ENCODE measurements at regions not wholly inside any gene's neighbourhood (a gene's known extent, or its start where the extent isn't known, plus 50 kb on each side); places are given as distances from the start of the nearest gene placed in this dataset.

- DNase-seq (ENCODE audit: low spot score) (no peak), ATAC-seq (no peak)
- H3K4me3 Mint-ChIP-seq, result no peak overlapping the region
- ChIA-PET POLR2A (interaction anchor here (0.8 kb wide), 1 partner anchor 230 kb away, joined by 3 read pairs; no protein-coding TSS in a partner anchor), CTCF (no interaction called here)
- no peaks in the 10 kb centered on the region for H3K4me1 Mint-ChIP-seq
- H3K27ac Mint-ChIP-seq, result no peak overlapping the region
- H3K9me3 Mint-ChIP-seq, result no peaks in the 10 kb centered on the region
- no peaks in the 10 kb centered on the region for H3K27me3 Mint-ChIP-seq (ENCODE audit: low read depth)
- TF ChIP-seq E2F4 (CRISPR knock-in tag; IDR thresholded peaks at IDR 0.05; ENCODE audit: borderline replicate concordance, low read depth) (no peak), ZNF121 (CRISPR knock-in tag; IDR thresholded peaks at IDR 0.05) (no peak), CDX4 (CRISPR knock-in tag; IDR thresholded peaks at IDR 0.05; ENCODE audit: borderline replicate concordance) (no peak), ZNF671 (CRISPR knock-in tag; IDR thresholded peaks at IDR 0.05) (no peak), ZNF232 (CRISPR knock-in tag; IDR thresholded peaks at IDR 0.05) (no peak)
- TF ChIP-seq, protein P1, sequence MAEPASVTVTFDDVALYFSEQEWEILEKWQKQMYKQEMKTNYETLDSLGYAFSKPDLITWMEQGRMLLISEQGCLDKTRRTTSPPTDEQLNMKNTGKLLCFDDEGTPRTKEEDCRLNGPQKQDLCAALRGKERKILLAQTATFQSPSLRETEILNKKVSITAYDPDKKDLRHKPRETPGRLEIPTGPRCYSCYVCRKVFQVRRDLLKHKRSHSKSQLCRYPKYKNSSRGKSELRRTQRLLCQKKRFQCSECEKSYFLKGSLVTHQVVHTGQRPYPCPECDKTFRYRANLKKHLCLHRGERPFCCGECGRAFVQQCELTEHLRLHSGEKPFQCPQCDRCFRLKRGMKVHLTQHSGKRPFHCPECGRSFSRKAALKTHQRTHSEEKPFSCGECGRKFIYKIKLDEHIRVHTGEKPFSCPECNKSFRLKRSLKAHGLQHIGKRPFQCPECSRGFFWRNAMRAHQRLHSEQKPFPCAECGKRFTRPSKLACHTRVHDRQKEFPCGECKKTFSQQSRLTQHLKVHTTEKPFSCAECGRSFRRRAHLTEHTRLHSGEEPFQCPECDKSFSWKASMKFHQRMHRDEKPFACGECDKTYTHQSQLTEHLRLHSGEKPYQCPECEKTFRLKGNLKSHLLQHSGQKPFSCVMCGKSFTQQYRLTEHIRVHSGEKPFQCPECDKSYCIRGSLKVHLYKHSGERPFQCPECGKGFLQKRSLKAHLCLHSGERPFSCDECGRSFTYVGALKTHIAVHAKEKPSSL (CRISPR knock-in tag; conservative IDR thresholded peaks at IDR 0.05), result no peak
- TF ChIP-seq, protein P2, sequence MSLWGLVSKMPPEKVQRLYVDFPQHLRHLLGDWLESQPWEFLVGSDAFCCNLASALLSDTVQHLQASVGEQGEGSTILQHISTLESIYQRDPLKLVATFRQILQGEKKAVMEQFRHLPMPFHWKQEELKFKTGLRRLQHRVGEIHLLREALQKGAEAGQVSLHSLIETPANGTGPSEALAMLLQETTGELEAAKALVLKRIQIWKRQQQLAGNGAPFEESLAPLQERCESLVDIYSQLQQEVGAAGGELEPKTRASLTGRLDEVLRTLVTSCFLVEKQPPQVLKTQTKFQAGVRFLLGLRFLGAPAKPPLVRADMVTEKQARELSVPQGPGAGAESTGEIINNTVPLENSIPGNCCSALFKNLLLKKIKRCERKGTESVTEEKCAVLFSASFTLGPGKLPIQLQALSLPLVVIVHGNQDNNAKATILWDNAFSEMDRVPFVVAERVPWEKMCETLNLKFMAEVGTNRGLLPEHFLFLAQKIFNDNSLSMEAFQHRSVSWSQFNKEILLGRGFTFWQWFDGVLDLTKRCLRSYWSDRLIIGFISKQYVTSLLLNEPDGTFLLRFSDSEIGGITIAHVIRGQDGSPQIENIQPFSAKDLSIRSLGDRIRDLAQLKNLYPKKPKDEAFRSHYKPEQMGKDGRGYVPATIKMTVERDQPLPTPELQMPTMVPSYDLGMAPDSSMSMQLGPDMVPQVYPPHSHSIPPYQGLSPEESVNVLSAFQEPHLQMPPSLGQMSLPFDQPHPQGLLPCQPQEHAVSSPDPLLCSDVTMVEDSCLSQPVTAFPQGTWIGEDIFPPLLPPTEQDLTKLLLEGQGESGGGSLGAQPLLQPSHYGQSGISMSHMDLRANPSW (CRISPR knock-in tag; conservative IDR thresholded peaks at IDR 0.05; ENCODE audit: low read depth), result no peak
- TF ChIP-seq, protein P3, sequence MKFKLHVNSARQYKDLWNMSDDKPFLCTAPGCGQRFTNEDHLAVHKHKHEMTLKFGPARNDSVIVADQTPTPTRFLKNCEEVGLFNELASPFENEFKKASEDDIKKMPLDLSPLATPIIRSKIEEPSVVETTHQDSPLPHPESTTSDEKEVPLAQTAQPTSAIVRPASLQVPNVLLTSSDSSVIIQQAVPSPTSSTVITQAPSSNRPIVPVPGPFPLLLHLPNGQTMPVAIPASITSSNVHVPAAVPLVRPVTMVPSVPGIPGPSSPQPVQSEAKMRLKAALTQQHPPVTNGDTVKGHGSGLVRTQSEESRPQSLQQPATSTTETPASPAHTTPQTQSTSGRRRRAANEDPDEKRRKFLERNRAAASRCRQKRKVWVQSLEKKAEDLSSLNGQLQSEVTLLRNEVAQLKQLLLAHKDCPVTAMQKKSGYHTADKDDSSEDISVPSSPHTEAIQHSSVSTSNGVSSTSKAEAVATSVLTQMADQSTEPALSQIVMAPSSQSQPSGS (CRISPR knock-in tag; IDR thresholded peaks at IDR 0.05; ENCODE audit: borderline replicate concordance, low read depth), result no peak
- TF ChIP-seq, protein P4, sequence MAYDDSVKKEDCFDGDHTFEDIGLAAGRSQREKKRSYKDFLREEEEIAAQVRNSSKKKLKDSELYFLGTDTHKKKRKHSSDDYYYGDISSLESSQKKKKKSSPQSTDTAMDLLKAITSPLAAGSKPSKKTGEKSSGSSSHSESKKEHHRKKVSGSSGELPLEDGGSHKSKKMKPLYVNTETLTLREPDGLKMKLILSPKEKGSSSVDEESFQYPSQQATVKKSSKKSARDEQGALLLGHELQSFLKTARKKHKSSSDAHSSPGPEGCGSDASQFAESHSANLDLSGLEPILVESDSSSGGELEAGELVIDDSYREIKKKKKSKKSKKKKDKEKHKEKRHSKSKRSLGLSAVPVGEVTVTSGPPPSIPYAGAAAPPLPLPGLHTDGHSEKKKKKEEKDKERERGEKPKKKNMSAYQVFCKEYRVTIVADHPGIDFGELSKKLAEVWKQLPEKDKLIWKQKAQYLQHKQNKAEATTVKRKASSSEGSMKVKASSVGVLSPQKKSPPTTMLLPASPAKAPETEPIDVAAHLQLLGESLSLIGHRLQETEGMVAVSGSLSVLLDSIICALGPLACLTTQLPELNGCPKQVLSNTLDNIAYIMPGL (CRISPR knock-in tag; IDR thresholded peaks at IDR 0.05), result no peak
- TF ChIP-seq, protein P5, sequence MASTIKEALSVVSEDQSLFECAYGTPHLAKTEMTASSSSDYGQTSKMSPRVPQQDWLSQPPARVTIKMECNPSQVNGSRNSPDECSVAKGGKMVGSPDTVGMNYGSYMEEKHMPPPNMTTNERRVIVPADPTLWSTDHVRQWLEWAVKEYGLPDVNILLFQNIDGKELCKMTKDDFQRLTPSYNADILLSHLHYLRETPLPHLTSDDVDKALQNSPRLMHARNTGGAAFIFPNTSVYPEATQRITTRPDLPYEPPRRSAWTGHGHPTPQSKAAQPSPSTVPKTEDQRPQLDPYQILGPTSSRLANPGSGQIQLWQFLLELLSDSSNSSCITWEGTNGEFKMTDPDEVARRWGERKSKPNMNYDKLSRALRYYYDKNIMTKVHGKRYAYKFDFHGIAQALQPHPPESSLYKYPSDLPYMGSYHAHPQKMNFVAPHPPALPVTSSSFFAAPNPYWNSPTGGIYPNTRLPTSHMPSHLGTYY (CRISPR knock-in tag; IDR thresholded peaks at IDR 0.05), result no peak
- H3K36me3 Mint-ChIP-seq, result no peaks in the 10 kb centered on the region
Measured at GRCh38 chr5:130692770-130693169, 472.3 kb downstream of the HINT1 start.

GRCh38 chr5:130689831-130690230, 475.2 kb downstream of the HINT1 start:
- ChIA-PET CTCF (no interaction called here), POLR2A (no interaction called here)
- Mint-ChIP-seq H3K36me3 (no peaks in the 10 kb centered on the region), H3K9me3 (no peaks in the 10 kb centered on the region), H3K27me3 (ENCODE audit: low read depth) (no peaks in the 10 kb centered on the region), H3K27ac (no peak overlapping the region), H3K4me1 (no peaks in the 10 kb centered on the region), H3K4me3 (no peak overlapping the region)
- no peak for DNase-seq (ENCODE audit: low spot score)
- no peak for ATAC-seq
- no peak for TF ChIP-seq ZNF423 (CRISPR knock-in tag; IDR thresholded peaks at IDR 0.05)
- TF ChIP-seq ZMAT4 (CRISPR knock-in tag; IDR thresholded peaks at IDR 0.05), result no peak
- no peak for TF ChIP-seq ELF4 (CRISPR knock-in tag; IDR thresholded peaks at IDR 0.05; ENCODE audit: low read depth)
- no peak for TF ChIP-seq ESRRA (CRISPR knock-in tag; IDR thresholded peaks at IDR 0.05; ENCODE audit: borderline replicate concordance)
- TF ChIP-seq, protein P5 (CRISPR knock-in tag; IDR thresholded peaks at IDR 0.05), result no peak
- no peak for TF ChIP-seq NFE2L1 (CRISPR knock-in tag; IDR thresholded peaks at IDR 0.05)
- TF ChIP-seq ZNF219 (CRISPR knock-in tag; IDR thresholded peaks at IDR 0.05; ENCODE audit: borderline replicate concordance), result no peak
- no peak for TF ChIP-seq PRRX2 (CRISPR knock-in tag; IDR thresholded peaks at IDR 0.05)
- no peak for TF ChIP-seq MYBL2 (CRISPR knock-in tag; IDR thresholded peaks at IDR 0.05)
